DND-41 (cell line): ENCODE measurements at regions not wholly inside any gene's neighbourhood (a gene's known extent, or its start where the extent isn't known, plus 50 kb on each side); places are given as distances from the start of the nearest gene placed in this dataset.

Experiments used
- ATAC-seq: fragments of 200-7000 bp; cut with Tn5 transposase; 3 replicates; pipeline ENCODE4 v1.9.1; 2021; ENCODE audit warnings: low read depth; ENCODE audit not compliant: insufficient read depth
- DNase-seq: peaks from one replicate; pipeline ENCODE4 v3.0.0-alpha.2; 2020
- H2AFZ ChIP-seq: 2 replicates; pipeline ENCODE4 v1.6.0; 2012; ENCODE audit warnings: low read depth, low read length
- H3K27ac ChIP-seq: 2 replicates; pipeline ENCODE4 v1.5.1; 2012; ENCODE audit warnings: low read length, inconsistent platforms
- H3K27me3 ChIP-seq: fragments of 200-600 bp; sonication (generic); 2 replicates; pipeline ENCODE4 v1.6.0; 2012; ENCODE audit warnings: low read length, mild to moderate bottlenecking, inconsistent platforms; ENCODE audit not compliant: insufficient read depth, poor library complexity
- H3K36me3 ChIP-seq: 2 replicates; pipeline ENCODE4 v1.5.1; 2012; ENCODE audit warnings: low read length, inconsistent platforms; ENCODE audit not compliant: insufficient read depth
- H3K4me1 ChIP-seq: 2 replicates; pipeline ENCODE4 v1.5.1; 2012; ENCODE audit warnings: mild to moderate bottlenecking, low read length; ENCODE audit not compliant: insufficient read depth
- H3K4me2 ChIP-seq: 2 replicates; pipeline ENCODE4 v1.6.0; 2012; ENCODE audit warnings: mild to moderate bottlenecking, moderate library complexity, low read length, inconsistent platforms; ENCODE audit not compliant: insufficient read depth
- H3K4me3 ChIP-seq, 2 experiments: fragments of 200-600 bp in 1 of 2; shearing (Covaris generic) in 1 of 2; 2 replicates each; pipeline ENCODE4 v1.5.1; 2012 to 2016; ENCODE audit warnings: inconsistent platforms in 2 of 2, low read length in 2 of 2, mild to moderate bottlenecking in 2 of 2, low read depth in 1 of 2, moderate library complexity in 1 of 2
- H3K79me2 ChIP-seq: 2 replicates; pipeline ENCODE4 v1.6.0; 2012; ENCODE audit warnings: low read length, inconsistent platforms; ENCODE audit not compliant: insufficient read depth
- H3K9ac ChIP-seq: 2 replicates; pipeline ENCODE4 v1.6.0; 2012; ENCODE audit warnings: low read depth, mild to moderate bottlenecking, inconsistent platforms, low read length, moderate library complexity
- H3K9me3 ChIP-seq: 2 replicates; pipeline ENCODE4 v1.5.1; 2012; ENCODE audit warnings: low read length, moderate library complexity, mild to moderate bottlenecking, inconsistent platforms; ENCODE audit not compliant: insufficient read depth, severe bottlenecking
- H4K20me1 ChIP-seq: 2 replicates; pipeline ENCODE4 v1.6.0; 2012; ENCODE audit warnings: low read length; ENCODE audit not compliant: insufficient read depth
- EZH2 ChIP-seq: IDR thresholded peaks from 3 replicates; pipeline ENCODE4 v1.6.1; 2012; ENCODE audit warnings: borderline replicate concordance, low read depth, mild to moderate bottlenecking, moderate library complexity, low read length, inconsistent platforms; ENCODE audit not compliant: severe bottlenecking
- TF ChIP-seq, protein P1 (sequence below): IDR thresholded peaks from 2 replicates; pipeline ENCODE4 v1.5.1; 2012; ENCODE audit warnings: borderline replicate concordance, low read length, moderate library complexity, mild to moderate bottlenecking; ENCODE audit not compliant: poor library complexity, severe bottlenecking; ENCODE audit errors: extremely low read depth

DNA sequence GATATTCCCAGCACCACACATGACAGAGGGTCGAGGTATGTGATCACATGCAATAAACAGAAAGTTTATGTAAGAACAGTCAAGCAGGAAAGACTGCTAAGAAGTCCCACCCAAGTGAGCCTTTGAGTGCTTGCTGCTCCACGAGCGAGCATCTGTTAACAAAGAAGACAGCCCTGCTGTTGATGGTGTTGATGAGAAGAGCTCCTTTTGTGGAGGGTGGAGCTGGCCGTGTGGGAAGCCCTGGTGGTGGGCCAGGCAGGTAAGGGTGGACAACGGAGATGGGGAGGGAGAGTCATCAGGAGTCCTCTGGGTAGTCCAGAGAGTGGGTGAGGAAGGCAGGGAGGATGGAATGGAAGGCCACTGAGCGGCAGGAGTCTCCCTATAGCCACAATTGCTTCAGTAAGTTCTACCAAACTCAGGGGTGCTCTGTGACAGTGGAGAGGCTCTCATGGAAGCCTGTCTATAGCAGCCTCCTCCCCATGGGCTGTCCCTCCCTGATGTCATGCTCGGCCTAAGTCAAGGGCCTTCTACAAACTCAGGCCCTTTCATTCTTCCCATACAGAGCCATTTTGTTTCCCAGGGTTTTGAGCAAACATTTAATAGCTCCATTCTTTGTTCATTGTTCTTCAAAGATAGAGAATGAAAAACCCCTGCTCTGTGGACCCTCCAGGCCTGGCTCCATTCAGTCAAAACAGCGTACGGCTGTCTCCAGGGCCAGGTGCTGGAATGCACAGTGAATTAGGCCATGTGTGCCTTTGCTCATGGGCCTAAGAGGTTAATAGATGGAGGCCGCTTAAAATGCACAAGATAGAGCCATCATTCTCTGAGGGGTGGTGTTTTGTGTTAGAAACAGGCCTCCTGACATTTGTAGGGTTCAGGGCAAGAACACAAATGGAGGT, 494.2 kb upstream of the RAB6C start:
- no peaks in the 10 kb centered on the region for H3K79me2 ChIP-seq
- no peaks in the 10 kb centered on the region for H3K36me3 ChIP-seq
- H3K4me1 ChIP-seq: no peaks in the 10 kb centered on the region
- H3K27ac ChIP-seq: no peak overlapping the region
- no peak for DNase-seq
- H3K9me3 ChIP-seq: no peaks in the 10 kb centered on the region
- no peak for ATAC-seq
- H3K9ac ChIP-seq: no peak overlapping the region
- H4K20me1 ChIP-seq: no peaks in the 10 kb centered on the region
- TF ChIP-seq, protein P1, sequence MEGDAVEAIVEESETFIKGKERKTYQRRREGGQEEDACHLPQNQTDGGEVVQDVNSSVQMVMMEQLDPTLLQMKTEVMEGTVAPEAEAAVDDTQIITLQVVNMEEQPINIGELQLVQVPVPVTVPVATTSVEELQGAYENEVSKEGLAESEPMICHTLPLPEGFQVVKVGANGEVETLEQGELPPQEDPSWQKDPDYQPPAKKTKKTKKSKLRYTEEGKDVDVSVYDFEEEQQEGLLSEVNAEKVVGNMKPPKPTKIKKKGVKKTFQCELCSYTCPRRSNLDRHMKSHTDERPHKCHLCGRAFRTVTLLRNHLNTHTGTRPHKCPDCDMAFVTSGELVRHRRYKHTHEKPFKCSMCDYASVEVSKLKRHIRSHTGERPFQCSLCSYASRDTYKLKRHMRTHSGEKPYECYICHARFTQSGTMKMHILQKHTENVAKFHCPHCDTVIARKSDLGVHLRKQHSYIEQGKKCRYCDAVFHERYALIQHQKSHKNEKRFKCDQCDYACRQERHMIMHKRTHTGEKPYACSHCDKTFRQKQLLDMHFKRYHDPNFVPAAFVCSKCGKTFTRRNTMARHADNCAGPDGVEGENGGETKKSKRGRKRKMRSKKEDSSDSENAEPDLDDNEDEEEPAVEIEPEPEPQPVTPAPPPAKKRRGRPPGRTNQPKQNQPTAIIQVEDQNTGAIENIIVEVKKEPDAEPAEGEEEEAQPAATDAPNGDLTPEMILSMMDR: no peak
- no peak for TF ChIP-seq EZH2
- H3K4me2 ChIP-seq: no peak overlapping the region
- peaks cover 4% of the 10 kb centered on the region for H3K27me3 ChIP-seq
- no peak overlapping the region for H2AFZ ChIP-seq
- H3K4me3 ChIP-seq: no peak overlapping the region

DNA sequence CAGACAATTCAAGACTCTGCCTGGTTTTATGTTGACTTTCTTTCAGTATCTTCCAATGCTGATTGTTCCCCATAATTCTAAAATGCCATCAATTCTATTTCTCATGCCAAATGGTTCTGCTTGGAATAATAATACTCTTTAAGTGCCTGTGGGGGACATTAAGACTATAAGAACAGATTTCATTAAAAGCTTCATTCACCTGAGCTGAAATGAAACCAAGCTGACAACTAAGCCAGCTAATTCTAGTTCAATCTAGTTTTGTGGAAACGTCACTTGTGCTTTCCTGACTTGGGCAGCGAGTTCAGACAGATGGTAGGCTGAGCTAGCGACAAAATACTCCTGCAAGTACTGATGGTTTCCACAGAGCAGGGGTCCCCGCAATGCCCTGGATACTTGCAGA, 491.1 kb upstream of the RAB6C start:
- Histone ChIP-seq H3K36me3 (no peaks in the 10 kb centered on the region), H3K27me3 (no peaks in the 10 kb centered on the region), H3K79me2 (no peaks in the 10 kb centered on the region), H3K4me1 (no peaks in the 10 kb centered on the region), H3K27ac (no peak overlapping the region), H3K4me3 (no peak overlapping the region), H3K4me2 (no peak overlapping the region), H2AFZ (no peak overlapping the region), H4K20me1 (no peaks in the 10 kb centered on the region), H3K9me3 (no peaks in the 10 kb centered on the region), H3K9ac (no peak overlapping the region)
- TF ChIP-seq EZH2: no peak
- TF ChIP-seq, protein P1: no peak
- DNase-seq (no peak), ATAC-seq (no peak)

DNA sequence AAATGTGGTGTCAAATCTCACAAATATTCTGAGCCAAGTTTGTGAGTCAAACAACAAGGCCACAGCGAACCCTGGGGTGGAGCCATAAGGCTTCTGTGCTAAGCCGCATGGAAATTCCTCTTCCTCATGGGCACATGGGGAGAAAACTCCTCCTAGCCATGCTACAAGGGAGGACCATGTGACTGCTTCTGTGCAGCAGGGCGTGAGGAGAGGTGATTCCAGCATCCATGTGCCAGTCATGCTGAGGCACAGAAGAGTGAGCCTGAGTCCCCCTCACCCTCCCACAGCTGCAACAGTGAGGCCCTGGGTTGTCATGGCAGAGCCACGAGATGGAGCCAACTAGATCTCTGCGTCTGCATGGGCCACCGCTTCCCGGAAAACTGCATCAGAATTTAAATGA, 488.8 kb upstream of the RAB6C start:
- TF ChIP-seq, protein P1: no peak
- no peak for TF ChIP-seq EZH2
- Histone ChIP-seq H3K9me3 (no peaks in the 10 kb centered on the region), H3K27ac (no peak overlapping the region), H3K9ac (no peak overlapping the region), H3K4me1 (no peaks in the 10 kb centered on the region), H2AFZ (no peak overlapping the region), H3K4me2 (no peak overlapping the region), H3K27me3 (no peaks in the 10 kb centered on the region), H3K4me3 (no peak overlapping the region), H3K79me2 (no peaks in the 10 kb centered on the region), H4K20me1 (no peaks in the 10 kb centered on the region), H3K36me3 (no peaks in the 10 kb centered on the region)
- no peak for ATAC-seq
- no peak for DNase-seq
